Fibroblast of mammary gland (primary cell): ENCODE measurements at regions not wholly inside any gene's neighbourhood (a gene's known extent, or its start where the extent isn't known, plus 50 kb on each side); places are given as distances from the start of the nearest gene placed in this dataset.

ENCODE experiments used
- DNase-seq: peaks from one replicate; pipeline ENCODE4 v3.0.0-alpha.2; 2010; ENCODE audit warnings: low read depth
- H3K4me3 ChIP-seq: 2 replicates; pipeline ENCODE4 v1.5.1; 2011; ENCODE audit warnings: low read depth, mild to moderate bottlenecking, low read length, moderate library complexity; ENCODE audit not compliant: control insufficient read depth
- TF ChIP-seq, protein P1 (sequence below): conservative IDR thresholded peaks from 2 replicates; pipeline ENCODE4 v1.5.1; 2011; ENCODE audit warnings: low read depth, low read length, inconsistent platforms; ENCODE audit not compliant: control insufficient read depth, insufficient read depth

- no peak overlapping the region for H3K4me3 ChIP-seq
- no peak for DNase-seq
- TF ChIP-seq, protein P1, sequence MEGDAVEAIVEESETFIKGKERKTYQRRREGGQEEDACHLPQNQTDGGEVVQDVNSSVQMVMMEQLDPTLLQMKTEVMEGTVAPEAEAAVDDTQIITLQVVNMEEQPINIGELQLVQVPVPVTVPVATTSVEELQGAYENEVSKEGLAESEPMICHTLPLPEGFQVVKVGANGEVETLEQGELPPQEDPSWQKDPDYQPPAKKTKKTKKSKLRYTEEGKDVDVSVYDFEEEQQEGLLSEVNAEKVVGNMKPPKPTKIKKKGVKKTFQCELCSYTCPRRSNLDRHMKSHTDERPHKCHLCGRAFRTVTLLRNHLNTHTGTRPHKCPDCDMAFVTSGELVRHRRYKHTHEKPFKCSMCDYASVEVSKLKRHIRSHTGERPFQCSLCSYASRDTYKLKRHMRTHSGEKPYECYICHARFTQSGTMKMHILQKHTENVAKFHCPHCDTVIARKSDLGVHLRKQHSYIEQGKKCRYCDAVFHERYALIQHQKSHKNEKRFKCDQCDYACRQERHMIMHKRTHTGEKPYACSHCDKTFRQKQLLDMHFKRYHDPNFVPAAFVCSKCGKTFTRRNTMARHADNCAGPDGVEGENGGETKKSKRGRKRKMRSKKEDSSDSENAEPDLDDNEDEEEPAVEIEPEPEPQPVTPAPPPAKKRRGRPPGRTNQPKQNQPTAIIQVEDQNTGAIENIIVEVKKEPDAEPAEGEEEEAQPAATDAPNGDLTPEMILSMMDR: no peak
Observed at GRCh38 chr22:48891688-48892577, 935.7 kb downstream of the BRD1 start.

- TF ChIP-seq, protein P1: no peak
- DNase-seq: no peak
Observed at GRCh38 chr22:48890693-48891554, 936.7 kb downstream of the BRD1 start.

DNA sequence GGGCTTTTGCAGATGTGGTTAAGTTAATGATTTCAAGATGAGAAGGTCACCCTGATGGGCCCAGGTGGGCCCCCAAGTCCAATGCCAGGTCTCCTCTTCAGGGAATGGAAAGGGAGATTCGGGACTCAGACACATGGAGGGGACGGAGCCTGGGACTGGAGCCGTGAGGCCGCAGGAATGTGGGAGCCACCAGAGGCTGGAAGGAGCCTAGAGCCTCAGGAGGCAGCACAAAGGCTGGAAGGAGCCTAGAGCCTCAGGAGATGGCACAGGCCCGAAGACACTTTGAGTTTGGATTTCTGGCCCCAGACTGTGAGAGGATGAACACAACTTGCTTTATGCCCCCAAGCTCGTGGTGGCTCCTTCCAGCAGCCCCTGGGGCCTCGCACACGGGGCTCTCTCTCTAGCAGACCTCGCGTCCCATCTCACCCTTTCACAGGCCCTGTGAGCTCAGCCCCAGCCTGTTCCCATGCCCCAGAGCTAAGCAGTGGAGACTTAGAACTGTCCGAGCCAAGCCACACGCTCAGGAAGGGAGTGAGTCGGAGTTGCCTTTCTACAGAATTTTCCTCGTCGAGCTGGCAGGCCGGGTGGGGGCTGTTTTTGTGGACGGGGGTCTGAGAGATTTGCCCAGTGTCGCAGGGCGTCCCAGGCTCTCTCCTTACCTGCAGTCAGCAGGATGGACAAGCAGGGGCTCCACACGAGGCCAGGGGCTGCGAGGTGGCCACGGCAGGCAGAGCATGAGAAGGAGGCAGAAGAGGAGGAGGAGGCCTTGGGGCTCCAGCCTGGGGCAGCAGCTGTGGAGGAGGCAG lies 937.6 kb downstream of the BRD1 start:
- TF ChIP-seq, protein P1: no peak
- no peak for DNase-seq
- no peak overlapping the region for H3K4me3 ChIP-seq

More at GRCh38 chr22:48890693-48891554, 936.7 kb downstream of the BRD1 start:
- no peak overlapping the region for H3K4me3 ChIP-seq

GRCh38 chr22:48889209-48889830 lies 938.4 kb downstream of the BRD1 start:
- DNase-seq: no peak
- TF ChIP-seq, protein P1: no peak

DNA sequence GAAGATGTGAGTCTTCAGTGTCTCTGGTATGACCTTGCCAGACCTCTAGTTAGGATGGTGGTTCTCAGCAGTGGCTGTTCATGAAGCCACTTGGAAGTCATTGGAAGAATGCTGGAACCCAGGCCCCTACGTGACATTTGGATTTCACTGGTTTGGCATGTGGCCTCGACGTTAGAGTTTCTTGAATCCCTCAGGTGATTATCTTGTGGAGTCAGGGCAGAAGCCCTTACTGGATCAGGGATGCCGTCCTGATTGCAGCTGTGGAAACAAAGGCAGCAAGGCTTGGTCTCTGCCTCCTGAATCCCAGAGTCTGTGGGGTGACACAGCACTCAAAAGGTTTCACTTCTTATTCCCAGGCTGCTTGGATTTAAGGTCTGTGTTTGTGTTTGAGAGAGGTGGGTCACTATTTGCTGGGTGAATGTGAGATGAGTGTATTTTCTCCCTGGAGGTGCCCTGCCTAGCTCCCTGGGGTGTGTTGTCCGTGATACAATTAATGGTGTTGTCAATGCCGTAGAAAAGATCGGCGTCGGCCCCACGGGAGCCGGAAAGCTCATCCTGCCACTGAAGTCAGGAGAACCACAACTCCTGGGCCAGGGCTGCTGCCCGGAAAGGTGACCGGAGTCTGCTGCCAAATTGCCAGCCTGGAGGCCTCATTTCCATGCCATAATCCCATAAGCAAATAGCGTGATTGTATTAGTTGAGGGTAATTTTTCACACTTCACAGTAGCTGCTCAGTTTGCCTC lies 939.0 kb downstream of the BRD1 start:
- no peak for DNase-seq
- TF ChIP-seq, protein P1: no peak
- no peak overlapping the region for H3K4me3 ChIP-seq

More at GRCh38 chr22:48889209-48889830, 938.4 kb downstream of the BRD1 start:
- no peak overlapping the region for H3K4me3 ChIP-seq
